HG03196 (cell line): ENCODE measurements at regions not wholly inside any gene's neighbourhood (a gene's known extent, or its start where the extent isn't known, plus 50 kb on each side); places are given as distances from the start of the nearest gene placed in this dataset.

ENCODE experiments used
- ATAC-seq: cut with Tn5 transposase; IDR thresholded peaks from one replicate; pipeline ENCODE4 v1.9.1; 2021; ENCODE audit not compliant: unreplicated experiment

DNA sequence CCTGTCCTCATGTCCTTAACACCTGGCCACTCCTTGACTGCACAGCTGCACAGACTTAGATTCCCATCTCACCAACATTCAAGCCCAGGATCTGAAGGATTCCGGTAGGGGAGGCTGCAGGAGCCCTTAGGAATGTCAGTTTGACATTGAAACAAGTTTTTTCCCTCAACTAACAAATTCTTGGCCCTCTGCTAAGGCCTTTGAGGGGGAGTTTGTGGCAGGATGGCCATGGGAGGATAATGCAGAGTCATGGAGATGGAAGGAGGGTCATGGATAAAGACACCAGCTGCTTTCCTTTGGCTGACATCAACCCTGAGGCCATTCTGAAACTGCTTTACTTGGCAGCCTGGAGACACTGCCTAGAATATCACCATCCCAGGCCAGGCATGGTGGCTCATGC, 63.4 kb upstream of the PPP2R5A start:
- no peak for ATAC-seq

DNA sequence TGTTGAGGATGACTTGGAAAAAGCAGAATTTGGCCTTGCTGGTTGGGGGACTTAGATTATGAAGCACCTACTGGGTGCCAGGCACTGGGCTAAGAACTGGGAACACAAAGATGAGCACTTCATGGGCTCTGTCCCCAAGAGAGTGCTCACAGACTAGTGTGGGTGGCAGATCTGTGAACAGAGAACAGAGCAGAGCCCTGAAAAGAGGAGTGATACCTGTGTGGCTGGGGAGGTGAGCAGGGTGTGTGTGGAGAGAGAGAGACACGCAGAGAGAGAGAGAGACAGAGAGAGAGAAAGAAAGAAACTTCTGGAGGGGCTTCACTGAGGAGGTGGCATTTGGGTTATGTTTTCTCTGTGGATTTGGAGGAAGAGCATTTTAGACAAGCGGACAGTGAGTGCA, 61.1 kb upstream of the PPP2R5A start:
- no peak for ATAC-seq

DNA sequence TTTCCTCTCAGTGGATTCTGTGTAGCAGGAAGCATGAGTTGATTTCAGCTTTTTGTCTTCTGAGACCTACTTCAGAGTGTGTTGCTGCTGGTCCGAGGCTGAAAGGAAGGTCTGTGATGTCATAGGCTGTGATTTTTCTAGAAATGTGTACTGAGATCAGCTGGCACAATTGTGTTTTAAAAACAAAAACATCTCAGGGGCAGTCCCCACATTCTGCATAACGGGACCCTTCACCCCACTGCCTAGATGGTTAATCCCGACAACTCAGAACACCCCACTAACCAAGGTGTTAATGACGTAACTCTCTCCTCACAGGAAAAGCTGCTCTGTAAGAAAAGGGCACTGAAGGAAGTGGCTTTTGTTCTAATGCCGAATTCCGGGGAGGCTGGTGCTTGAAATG, 59.8 kb upstream of the PPP2R5A start:
- no peak for ATAC-seq

DNA sequence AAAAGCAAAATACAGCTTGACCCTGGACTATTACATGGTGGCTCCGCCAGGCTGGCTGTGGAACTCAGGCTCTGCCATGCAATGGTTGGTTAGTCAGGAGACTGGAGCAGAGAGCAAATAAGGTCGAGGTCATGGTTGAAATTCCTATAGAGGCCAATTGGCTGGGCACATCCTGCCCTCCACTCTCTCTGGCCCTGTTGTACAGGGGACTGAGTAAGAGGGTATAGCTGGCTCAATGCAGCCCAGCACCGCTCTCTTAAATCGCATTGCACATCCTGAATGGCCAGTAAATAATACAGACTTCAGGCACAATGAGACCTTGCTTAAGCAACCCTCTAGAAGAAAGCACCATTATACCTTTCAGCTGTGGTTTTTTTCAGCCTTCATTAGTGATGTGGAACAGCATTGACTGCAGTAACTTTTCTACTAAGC, 59.3 kb upstream of the PPP2R5A start:
- no peak for ATAC-seq

DNA sequence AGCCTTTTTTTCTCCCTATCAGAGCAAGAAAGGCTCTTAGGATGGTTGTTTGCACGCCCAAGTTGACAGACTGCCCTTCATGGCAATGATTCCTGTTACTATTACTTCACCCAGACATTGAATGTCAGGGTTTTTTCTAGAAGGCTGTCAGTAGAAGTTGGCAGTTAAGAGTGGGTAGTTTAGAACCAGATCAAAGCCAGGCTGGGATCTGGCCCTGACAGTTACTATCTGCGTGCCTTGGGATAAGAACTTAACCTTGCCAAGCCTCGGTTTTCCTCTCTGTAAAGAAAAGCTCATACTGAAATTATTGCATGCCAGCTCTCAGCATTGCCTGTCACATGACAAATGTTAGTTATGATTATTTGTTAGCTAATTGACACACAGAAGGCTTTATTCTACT, 58.7 kb upstream of the PPP2R5A start:
- ATAC-seq: no peak

DNA sequence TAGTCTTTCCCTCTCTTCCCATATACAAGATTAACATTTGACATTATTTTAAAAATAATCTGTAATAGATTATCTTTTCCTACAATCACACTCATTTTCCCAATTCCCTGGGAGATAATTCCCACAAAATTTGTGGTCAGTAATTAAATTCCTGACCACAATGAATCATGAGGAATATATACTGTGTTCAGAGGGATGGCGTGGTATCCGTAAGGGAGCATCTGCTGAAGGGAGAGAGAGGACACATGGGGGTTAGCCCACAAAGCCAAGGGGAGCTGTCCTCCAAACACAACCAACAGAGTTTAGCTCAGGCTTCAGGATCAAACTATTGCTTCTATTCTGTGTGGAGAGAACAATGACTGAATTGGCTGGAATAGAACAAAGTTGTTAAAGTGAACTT, 57.1 kb upstream of the PPP2R5A start:
- no peak for ATAC-seq

DNA sequence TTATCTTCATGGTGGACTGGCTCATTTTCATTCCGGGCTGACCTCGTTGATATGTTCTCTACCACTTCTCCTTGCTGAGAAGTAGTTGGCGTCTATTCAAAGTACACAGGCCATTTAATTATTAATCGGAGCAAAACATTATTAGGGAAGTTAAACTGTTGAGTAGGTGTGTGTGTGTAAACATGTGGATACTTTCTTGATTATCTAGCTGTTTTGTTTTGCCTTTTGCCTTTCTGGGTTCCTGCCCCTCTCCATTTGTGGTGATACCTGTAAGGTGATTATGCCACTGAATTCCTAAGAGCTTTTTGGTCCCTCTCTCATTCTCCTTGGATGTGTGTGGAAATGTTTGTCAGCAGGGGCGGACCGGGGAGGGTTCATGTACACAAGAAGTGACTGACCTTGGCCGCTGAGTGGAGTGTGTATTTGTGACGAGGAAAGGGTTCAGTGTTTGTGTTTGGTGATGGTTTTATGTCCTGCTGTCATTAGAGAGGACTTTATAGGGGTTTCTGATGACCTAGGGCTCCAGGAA, 56.6 kb upstream of the PPP2R5A start:
- ATAC-seq: no peak

DNA sequence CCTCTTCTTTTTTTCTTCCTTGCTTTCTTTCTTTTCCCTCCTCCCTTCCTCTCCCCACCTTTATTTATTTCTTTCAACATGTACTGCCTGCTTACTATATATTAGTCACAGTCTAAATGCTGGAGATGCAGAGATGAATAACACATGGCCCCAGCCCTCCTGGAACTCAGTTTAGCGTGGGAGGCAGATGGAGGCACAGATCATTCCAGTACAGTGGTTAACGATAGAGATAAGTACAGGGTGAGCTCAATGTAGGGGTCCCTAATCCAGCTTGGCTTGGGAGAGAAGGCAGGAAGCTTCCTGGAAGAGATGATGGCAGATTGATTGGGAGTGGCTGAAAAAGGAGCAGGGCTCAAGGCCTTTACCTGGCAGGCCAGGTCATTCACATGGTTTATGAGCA, 55.6 kb upstream of the PPP2R5A start:
- ATAC-seq: no peak

DNA sequence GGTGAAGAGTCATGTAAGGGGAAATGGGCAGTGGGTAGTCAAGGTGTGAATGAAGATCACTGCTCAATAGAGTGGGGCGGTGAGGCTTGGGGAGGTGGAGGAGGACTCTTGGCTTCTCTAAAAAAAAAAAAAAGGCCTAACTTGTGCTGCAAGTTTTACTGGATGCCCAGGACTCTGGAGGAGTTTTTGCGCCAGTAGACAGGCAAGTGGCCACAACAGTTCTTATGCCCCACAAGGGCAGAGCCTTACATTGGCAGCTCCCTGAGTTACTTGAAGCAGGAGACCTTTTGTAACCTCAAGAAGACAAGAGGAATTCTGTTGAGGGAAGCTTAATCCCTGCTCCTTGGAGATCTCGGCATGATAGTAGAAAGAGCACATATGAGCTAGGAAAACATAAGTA, 54.9 kb upstream of the PPP2R5A start:
- ATAC-seq: no peak

DNA sequence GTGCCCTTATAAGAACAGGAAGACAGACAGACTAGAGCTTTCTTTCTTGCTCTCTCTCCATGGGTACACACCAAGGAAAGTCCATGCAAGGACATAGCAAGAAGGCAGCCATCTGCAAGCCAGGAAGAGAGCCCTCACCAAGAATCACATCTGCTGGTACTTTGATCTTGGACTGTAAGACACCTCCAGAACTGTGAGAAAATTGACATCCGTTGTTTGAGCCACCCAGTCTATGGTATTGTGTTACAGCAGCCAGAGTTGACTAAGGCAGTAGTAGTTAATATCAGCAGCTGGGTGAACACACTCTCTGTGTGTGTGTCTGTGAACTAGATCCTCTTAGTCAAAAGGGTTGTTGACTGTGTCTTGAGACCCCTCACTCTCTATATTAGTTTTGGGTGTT, 53.8 kb upstream of the PPP2R5A start:
- no peak for ATAC-seq

DNA sequence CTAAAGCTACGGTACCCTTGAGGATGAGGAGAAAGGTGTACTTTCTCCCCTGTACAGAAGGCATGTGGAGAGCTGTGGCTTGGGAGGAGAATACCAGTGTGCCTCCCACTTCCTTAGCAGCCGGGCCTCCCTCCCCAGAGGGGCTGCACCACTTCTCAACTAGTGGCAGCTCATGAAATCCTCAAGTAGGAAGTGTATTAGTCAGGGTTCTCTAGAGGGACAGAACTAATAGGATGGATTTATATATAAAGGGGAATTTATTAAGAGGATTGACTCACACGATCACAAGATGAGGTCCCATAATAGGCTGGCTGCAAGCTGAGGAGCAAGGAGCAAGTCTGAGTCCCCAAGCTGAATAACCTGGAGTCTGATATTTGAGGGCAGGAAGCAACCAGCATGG, 53.1 kb upstream of the PPP2R5A start:
- no peak for ATAC-seq

DNA sequence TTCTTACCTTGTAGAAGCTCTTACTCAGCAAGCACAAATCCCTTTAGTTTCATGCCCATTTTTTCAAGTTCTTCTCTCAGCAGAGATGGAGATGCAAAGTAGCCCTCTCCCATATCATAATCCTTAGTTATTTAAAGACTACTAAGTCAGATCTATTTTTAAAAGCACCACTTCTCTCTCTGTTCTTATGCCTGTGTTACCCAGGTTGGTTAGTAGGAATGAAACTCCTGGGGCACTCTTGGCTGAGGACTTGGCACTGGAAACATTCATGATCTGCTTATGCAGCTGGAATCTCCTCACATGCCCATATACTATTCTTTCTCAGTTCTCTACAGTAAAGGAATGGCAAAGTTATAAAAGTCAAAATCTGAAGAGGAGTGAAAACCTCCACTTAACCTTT, 51.9 kb upstream of the PPP2R5A start:
- ATAC-seq: no peak

DNA sequence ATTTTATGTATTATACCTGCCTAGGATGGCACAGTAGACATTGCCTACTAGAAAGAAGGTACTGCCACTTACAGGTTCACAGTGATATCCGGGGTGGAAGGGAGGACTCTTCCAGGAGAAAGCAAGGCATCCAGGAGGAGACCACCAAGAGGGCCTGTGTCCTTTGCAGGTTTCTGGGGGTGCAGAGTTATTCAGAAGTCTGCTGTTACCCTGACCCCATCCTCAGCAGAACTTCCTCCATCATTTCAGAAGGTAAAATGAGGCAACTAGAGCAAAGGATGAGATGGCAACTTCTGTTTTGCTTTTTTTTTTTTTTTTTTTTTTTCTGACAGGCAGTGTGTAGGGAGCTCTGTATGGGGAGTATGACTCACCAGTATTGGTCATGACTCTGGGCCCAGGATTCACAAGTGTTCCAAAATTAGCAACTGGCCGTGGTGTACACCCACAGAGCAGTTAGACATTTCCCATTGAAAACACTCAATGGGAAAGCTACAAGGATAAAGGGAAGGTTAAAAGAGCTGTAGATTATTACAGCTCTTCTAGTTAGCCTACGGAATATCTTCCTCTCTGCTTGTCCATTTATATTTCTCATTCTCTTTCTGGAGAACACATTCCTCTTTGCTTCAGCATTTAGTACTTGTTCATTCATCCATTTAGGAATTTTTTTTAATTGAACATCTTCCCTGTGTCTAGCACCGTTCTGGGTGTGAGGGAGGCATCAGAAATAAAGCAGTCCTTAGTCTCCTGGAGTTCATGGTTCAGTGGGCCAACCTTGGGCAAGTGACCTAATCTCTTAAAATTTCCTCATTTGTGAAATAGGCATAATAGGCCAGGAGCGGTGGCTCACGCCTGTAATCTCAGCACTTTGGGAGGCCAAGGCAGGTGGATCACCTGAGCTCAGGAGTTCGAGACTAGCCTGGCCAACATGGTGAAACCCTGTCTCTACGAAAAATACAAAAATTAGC, 50.5 kb upstream of the PPP2R5A start:
- ATAC-seq: peak; percentile 49
